Astrocyte of the cerebellum (primary cell): ENCODE measurements at regions not wholly inside any gene's neighbourhood (a gene's known extent, or its start where the extent isn't known, plus 50 kb on each side); places are given as distances from the start of the nearest gene placed in this dataset.
"Not testable (repeated sequence)": the region's sequence is repeated elsewhere in the genome, so short reads cannot be mapped to it uniquely, and the experiment has no call there.

Experiments used
- DNase-seq: peaks from one replicate; pipeline ENCODE4 v3.0.0-alpha.2; 2011; ENCODE audit warnings: low read depth
- H3K4me3 ChIP-seq: 2 replicates; pipeline ENCODE4 v1.5.1; 2011; ENCODE audit warnings: mild to moderate bottlenecking, low read depth, low read length, moderate library complexity
- CTCF ChIP-seq: IDR thresholded peaks from 2 replicates; pipeline ENCODE4 v1.5.1; 2012; ENCODE audit warnings: low read length, low read depth, moderate library complexity, mild to moderate bottlenecking; ENCODE audit errors: missing control alignments
- in situ Hi-C: cut with HindIII; loops from 2 replicates; pipeline ENCODE4 v1.10.0; 2017; ENCODE audit warnings: low sequenced_read_pairs

- no peak for TF ChIP-seq CTCF
- in situ Hi-C loops, result no loop called here
- no peak overlapping the region for H3K4me3 ChIP-seq
- DNase-seq, result no peak
Measured at GRCh38 chr1:170415710-170416372, 116.1 kb upstream of the GORAB start.

GRCh38 chr1:170424346-170424745 is 107.6 kb upstream of the GORAB start:
- TF ChIP-seq CTCF, result no peak
- in situ Hi-C loops, result no loop called here
- no peak for DNase-seq
- H3K4me3 ChIP-seq, result no peak overlapping the region

- no peak for TF ChIP-seq CTCF
- in situ Hi-C loops, result no loop called here
- H3K4me3 ChIP-seq, result no peak overlapping the region
- no peak for DNase-seq
Measured at GRCh38 chr1:170426596-170426995, 105.4 kb upstream of the GORAB start.

- DNase-seq, H3K4me3 ChIP-seq, in situ Hi-C loops: not testable (repeated sequence)
Measured at GRCh38 chr1:170427002-170427401, 105.0 kb upstream of the GORAB start.

GRCh38 chr1:170436928-170437327 is 95.0 kb upstream of the GORAB start:
- no peak for TF ChIP-seq CTCF
- in situ Hi-C loops, result no loop called here
- no peak overlapping the region for H3K4me3 ChIP-seq
- DNase-seq, result no peak

- H3K4me3 ChIP-seq, result no peak overlapping the region
- in situ Hi-C loops, result no loop called here
- TF ChIP-seq CTCF, result no peak
- no peak for DNase-seq
Measured at GRCh38 chr1:170445096-170445495, 86.9 kb upstream of the GORAB start.

GRCh38 chr1:170448661-170449158 is 83.3 kb upstream of the GORAB start:
- no peak for DNase-seq
- H3K4me3 ChIP-seq, result no peak overlapping the region
- TF ChIP-seq CTCF, result no peak
- in situ Hi-C loops, result no loop called here

- DNase-seq, H3K4me3 ChIP-seq, in situ Hi-C loops: not testable (repeated sequence)
Measured at GRCh38 chr1:170457325-170458050, 74.5 kb upstream of the GORAB start.
